GM23338 (cell line): ENCODE measurements at regions not wholly inside any gene's neighbourhood (a gene's known extent, or its start where the extent isn't known, plus 50 kb on each side); places are given as distances from the start of the nearest gene placed in this dataset.

Experiments
- CREB1 ChIP-seq: fragments of 250-450 bp; sonication (Bioruptor Pico); IDR thresholded peaks from 2 replicates; pipeline ENCODE4 v1.5.0; 2020; ENCODE audit warnings: low read depth, mild to moderate bottlenecking, moderate library complexity
- EZH2 ChIP-seq: fragments of 200-600 bp; sonication (generic); IDR thresholded peaks from one replicate; pipeline ENCODE4 v1.8.0; 2017; ENCODE audit warnings: antibody characterized with exemption, mild to moderate bottlenecking, low read depth; ENCODE audit not compliant: unreplicated experiment
- EZH2phosphoT487 ChIP-seq: fragments of 200-600 bp; sonication (generic); IDR thresholded peaks from one replicate; pipeline ENCODE4 v1.8.1; 2018; ENCODE audit warnings: antibody characterized with exemption; ENCODE audit not compliant: unreplicated experiment
- POLR2AphosphoS5 ChIP-seq: IDR thresholded peaks from 2 replicates; pipeline ENCODE4 v1.6.1; 2016; ENCODE audit warnings: antibody characterized with exemption, low read depth
- TF ChIP-seq, protein P1 (sequence below): IDR thresholded peaks from 2 replicates; pipeline ENCODE4 v1.6.1; 2016; ENCODE audit warnings: antibody characterized with exemption
- TF ChIP-seq, protein P2 (sequence below), 2 experiments: fragments of 200-600 bp in 1 of 2; sonication (generic) in 1 of 2; conservative IDR thresholded peaks; 2 replicates each; pipeline versions ENCODE4 v1.5.1 to v1.6.1; 2016 to 2017; ENCODE audit warnings: antibody characterized with exemption in 2 of 2, low read depth in 2 of 2, mild to moderate bottlenecking in 2 of 2, moderate library complexity in 1 of 2
- TF ChIP-seq, protein P3 (sequence below): IDR thresholded peaks from one replicate; pipeline ENCODE4 v1.6.1; 2018; ENCODE audit warnings: antibody characterized with exemption; ENCODE audit not compliant: unreplicated experiment

DNA sequence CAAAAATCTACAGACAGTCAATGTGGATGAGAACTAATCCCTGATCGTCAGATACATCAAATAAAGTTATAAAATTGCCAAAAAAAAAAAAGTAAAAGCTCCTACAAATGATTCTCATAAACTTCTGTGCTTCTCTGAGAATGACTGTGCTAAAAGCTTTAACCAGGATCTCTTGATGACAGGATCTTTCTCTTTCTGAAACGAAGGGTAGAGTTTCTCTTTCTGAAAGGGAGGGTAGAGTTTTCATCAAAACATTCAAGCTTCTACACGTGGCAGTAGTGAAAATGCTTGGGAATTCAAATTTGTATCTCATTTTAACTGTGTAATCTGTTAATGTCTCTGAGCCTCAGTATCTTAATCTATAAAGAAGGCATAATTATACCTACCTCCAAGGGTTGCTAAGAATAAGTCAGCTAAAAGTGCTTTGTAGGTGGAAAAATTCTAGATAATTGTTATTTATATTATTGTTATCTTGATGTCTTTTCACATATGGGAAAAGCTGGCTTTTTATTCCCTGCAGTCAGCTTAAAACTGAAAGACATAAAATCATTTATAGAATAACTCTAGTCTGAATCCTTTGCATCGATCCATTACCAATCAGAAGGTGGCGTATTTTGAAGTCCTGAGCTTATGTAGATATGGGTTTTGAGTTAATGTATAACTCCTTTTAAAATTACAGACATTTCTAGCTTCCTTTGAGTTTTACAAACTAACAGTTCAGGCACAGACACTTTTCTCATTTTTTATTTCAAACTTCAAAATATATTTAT lies 157.4 kb downstream of the DACT1 start:
- TF ChIP-seq, protein P1, sequence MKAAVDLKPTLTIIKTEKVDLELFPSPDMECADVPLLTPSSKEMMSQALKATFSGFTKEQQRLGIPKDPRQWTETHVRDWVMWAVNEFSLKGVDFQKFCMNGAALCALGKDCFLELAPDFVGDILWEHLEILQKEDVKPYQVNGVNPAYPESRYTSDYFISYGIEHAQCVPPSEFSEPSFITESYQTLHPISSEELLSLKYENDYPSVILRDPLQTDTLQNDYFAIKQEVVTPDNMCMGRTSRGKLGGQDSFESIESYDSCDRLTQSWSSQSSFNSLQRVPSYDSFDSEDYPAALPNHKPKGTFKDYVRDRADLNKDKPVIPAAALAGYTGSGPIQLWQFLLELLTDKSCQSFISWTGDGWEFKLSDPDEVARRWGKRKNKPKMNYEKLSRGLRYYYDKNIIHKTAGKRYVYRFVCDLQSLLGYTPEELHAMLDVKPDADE: no peak
- TF ChIP-seq, protein P2, sequence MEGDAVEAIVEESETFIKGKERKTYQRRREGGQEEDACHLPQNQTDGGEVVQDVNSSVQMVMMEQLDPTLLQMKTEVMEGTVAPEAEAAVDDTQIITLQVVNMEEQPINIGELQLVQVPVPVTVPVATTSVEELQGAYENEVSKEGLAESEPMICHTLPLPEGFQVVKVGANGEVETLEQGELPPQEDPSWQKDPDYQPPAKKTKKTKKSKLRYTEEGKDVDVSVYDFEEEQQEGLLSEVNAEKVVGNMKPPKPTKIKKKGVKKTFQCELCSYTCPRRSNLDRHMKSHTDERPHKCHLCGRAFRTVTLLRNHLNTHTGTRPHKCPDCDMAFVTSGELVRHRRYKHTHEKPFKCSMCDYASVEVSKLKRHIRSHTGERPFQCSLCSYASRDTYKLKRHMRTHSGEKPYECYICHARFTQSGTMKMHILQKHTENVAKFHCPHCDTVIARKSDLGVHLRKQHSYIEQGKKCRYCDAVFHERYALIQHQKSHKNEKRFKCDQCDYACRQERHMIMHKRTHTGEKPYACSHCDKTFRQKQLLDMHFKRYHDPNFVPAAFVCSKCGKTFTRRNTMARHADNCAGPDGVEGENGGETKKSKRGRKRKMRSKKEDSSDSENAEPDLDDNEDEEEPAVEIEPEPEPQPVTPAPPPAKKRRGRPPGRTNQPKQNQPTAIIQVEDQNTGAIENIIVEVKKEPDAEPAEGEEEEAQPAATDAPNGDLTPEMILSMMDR (conservative IDR thresholded peaks at IDR 0.05; ENCODE audit: low read depth in 2 of 2): no peak
- TF ChIP-seq EZH2 (no peak), CREB1 (CRISPR knock-in tag) (no peak), POLR2AphosphoS5 (no peak), EZH2phosphoT487 (no peak)
- TF ChIP-seq, protein P3, sequence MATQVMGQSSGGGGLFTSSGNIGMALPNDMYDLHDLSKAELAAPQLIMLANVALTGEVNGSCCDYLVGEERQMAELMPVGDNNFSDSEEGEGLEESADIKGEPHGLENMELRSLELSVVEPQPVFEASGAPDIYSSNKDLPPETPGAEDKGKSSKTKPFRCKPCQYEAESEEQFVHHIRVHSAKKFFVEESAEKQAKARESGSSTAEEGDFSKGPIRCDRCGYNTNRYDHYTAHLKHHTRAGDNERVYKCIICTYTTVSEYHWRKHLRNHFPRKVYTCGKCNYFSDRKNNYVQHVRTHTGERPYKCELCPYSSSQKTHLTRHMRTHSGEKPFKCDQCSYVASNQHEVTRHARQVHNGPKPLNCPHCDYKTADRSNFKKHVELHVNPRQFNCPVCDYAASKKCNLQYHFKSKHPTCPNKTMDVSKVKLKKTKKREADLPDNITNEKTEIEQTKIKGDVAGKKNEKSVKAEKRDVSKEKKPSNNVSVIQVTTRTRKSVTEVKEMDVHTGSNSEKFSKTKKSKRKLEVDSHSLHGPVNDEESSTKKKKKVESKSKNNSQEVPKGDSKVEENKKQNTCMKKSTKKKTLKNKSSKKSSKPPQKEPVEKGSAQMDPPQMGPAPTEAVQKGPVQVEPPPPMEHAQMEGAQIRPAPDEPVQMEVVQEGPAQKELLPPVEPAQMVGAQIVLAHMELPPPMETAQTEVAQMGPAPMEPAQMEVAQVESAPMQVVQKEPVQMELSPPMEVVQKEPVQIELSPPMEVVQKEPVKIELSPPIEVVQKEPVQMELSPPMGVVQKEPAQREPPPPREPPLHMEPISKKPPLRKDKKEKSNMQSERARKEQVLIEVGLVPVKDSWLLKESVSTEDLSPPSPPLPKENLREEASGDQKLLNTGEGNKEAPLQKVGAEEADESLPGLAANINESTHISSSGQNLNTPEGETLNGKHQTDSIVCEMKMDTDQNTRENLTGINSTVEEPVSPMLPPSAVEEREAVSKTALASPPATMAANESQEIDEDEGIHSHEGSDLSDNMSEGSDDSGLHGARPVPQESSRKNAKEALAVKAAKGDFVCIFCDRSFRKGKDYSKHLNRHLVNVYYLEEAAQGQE: no peak
